ENCODE measurements at regions not wholly inside any gene's neighbourhood (a gene's known extent, or its start where the extent isn't known, plus 50 kb on each side); places are given as distances from the start of the nearest gene placed in this dataset.

DNA sequence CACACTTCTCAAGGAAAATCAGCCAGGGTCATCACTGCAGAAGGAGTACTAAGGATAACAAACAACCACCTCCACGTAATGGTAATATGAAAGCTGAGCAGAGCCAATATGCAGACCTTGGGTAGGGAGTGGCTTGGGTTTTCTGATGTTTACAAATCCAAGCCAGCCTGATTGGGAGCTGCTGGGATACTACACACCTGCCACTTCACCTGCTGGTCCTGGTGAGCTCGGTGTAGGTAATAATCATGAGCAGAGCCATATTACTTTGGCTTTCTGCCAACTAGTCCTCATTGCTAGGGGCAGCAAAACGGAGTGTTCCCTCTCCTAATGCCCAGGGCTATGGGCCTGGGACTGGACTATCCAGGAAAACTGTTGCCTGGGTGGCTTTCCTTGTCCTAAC lies 433.5 kb upstream of the PPP2R3A start:
- Histone ChIP-seq H3K27me3 (peaks cover 3% of the 10 kb centered on the region; the same call in 1 of the 2 replicates), H3K4me1 (no peaks in the 10 kb centered on the region), H3K4me3 (ENCODE audit: low read depth, low read length) (no peak overlapping the region), H3K9me3 (no peaks in the 10 kb centered on the region), H3K36me3 (no peaks in the 10 kb centered on the region)
- DNase-seq, result no peak
- TF ChIP-seq CTCF (IDR thresholded peaks at IDR 0.05; ENCODE audit: low read depth, low read length), result no peak

- DNase-seq, result no peak
- no peak for TF ChIP-seq CTCF (IDR thresholded peaks at IDR 0.05; ENCODE audit: low read depth, low read length)
- H3K27me3 ChIP-seq, result peaks cover 4% of the 10 kb centered on the region
- no peak overlapping the region for H3K4me3 ChIP-seq (ENCODE audit: low read depth, low read length)
- no peaks in the 10 kb centered on the region for H3K9me3 ChIP-seq
- no peaks in the 10 kb centered on the region for H3K4me1 ChIP-seq
- H3K36me3 ChIP-seq, result no peaks in the 10 kb centered on the region
Observed at GRCh38 chr3:135538123-135538522, 427.4 kb upstream of the PPP2R3A start.

- H3K36me3 ChIP-seq, result no peaks in the 10 kb centered on the region
- H3K4me1 ChIP-seq, result no peaks in the 10 kb centered on the region
- peaks cover 4% of the 10 kb centered on the region for H3K27me3 ChIP-seq
- H3K4me3 ChIP-seq (ENCODE audit: low read depth, low read length), result no peak overlapping the region
- DNase-seq, result no peak
- no peak for TF ChIP-seq CTCF (IDR thresholded peaks at IDR 0.05; ENCODE audit: low read depth, low read length)
- no peaks in the 10 kb centered on the region for H3K9me3 ChIP-seq
Observed at GRCh38 chr3:135539351-135539750, 426.2 kb upstream of the PPP2R3A start.

DNA sequence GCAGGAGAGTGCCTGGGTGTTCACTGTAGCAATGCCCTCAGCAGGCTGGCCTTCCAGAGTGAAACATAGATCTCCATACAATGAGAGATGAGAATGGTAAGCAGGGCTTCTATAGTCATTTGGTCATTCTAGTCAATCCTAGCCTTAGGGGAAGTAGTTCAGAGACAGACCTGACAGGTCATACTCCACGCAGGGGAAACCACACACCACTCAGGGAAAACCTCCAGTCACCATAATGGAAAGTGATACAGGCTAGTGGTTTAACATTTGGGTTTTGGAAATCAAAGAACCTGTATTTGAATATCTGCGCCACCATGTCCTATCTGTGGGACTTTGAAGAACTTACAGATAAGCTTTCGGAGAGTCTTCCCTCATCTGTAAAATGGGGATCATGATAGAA lies 425.7 kb upstream of the PPP2R3A start:
- Histone ChIP-seq H3K27me3 (peaks cover 4% of the 10 kb centered on the region), H3K36me3 (no peaks in the 10 kb centered on the region), H3K4me1 (no peaks in the 10 kb centered on the region), H3K9me3 (no peaks in the 10 kb centered on the region), H3K4me3 (ENCODE audit: low read depth, low read length) (no peak overlapping the region)
- no peak for TF ChIP-seq CTCF (IDR thresholded peaks at IDR 0.05; ENCODE audit: low read depth, low read length)
- no peak for DNase-seq

DNA sequence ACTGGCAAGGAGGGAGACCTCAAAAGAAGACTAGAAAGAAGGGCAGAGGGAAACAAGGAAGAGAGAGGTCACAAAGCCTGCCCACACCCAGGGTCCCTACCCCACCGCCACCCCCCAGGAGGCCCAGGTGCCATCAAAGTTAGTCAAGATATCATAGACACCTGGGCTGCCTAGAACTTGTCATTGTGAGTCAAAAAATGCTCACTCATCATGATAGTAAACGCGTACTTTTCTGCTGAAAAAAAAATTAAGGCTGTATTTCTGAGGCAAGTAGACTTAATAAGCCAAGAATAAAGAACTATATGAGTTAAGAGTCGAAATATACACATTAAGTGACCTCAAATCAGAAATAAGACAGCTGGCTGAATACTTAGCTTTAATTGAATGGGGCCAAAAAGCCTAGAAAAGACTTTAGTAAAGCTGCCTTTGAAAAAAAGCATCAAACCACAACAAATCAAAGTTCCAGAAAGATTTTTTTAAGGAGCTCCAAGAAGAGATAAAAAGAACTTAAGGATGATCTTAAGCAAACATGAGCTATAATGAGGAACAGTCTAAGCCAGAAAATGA lies 415.5 kb upstream of the PPP2R3A start:
- H3K36me3 ChIP-seq, result no peaks in the 10 kb centered on the region
- no peak for DNase-seq
- H3K9me3 ChIP-seq, result no peaks in the 10 kb centered on the region
- no peaks in the 10 kb centered on the region for H3K27me3 ChIP-seq
- TF ChIP-seq CTCF (IDR thresholded peaks at IDR 0.05; ENCODE audit: low read depth, low read length), result no peak
- H3K4me3 ChIP-seq (ENCODE audit: low read depth, low read length), result no peak overlapping the region
- no peaks in the 10 kb centered on the region for H3K4me1 ChIP-seq

- Histone ChIP-seq H3K27me3 (no peaks in the 10 kb centered on the region), H3K4me3 (ENCODE audit: low read depth, low read length) (no peak overlapping the region), H3K9me3 (no peaks in the 10 kb centered on the region), H3K4me1 (no peaks in the 10 kb centered on the region), H3K36me3 (no peaks in the 10 kb centered on the region)
- no peak for DNase-seq
- TF ChIP-seq CTCF (IDR thresholded peaks at IDR 0.05; ENCODE audit: low read depth, low read length), result no peak
Observed at GRCh38 chr3:135556174-135556573, 409.4 kb upstream of the PPP2R3A start.
